Ovary (tissue), 7 donors: ENCODE measurements at regions not wholly inside any gene's neighbourhood (a gene's known extent, or its start where the extent isn't known, plus 50 kb on each side); places are given as distances from the start of the nearest gene placed in this dataset.

Experiments used
- DNase-seq, 5 donors: peaks; one replicate each; pipeline ENCODE4 v3.0.0-alpha.2; 2019 to 2020
- H3K27ac ChIP-seq, 2 donors: fragments of 200-600 bp; one replicate each; pipeline versions ENCODE4 v1.5.1 to v1.8.0; 2019 to 2022
- H3K27me3 ChIP-seq: fragments of 200-600 bp; one replicate; pipeline ENCODE4 v1.8.0; 2022
- H3K36me3 ChIP-seq: fragments of 200-600 bp; sonication (generic); one replicate; pipeline ENCODE4 v1.5.1; 2019
- H3K4me1 ChIP-seq: one replicate; pipeline ENCODE4 v1.8.1; 2013; ENCODE audit warnings: mild to moderate bottlenecking, moderate library complexity; ENCODE audit not compliant: insufficient read depth
- H3K4me3 ChIP-seq: fragments of 200-600 bp; sonication (generic); one replicate; pipeline ENCODE4 v1.5.1; 2017
- H3K9me3 ChIP-seq, 2 donors: fragments of 200-600 bp in 1 of 2; sonication (generic) in 1 of 2; one replicate each; pipeline versions ENCODE4 v1.5.1 to v1.8.1; 2013 to 2019; ENCODE audit warnings: mild to moderate bottlenecking in 1 of 2, moderate library complexity in 1 of 2
- EP300 ChIP-seq: sonication (generic); formaldehyde crosslinking; IDR thresholded peaks from one replicate; pipeline ENCODE4 v1.6.1; 2017; ENCODE audit warnings: antibody characterized with exemption
- POLR2A ChIP-seq: fragments of 450-650 bp; IDR thresholded peaks from one replicate; pipeline ENCODE4 v1.6.1; 2017; ENCODE audit warnings: antibody characterized with exemption, mild to moderate bottlenecking, moderate library complexity
- WGBS, 3 donors: extraction: QIAGEN DNeasy Blood & Tissue Kit in 1 of 3; methylation state at CpG; one replicate each; pipeline versions ENCODE4 v1.1.5 to v1.1.7; 2013 to 2017; 5-methylcytosine and 5-hydroxymethylcytosine counted together
- intact Hi-C, 4 donors: fragments of 100-400 bp; cut with DNase I; formaldehyde crosslinking; loops; one replicate each; pipeline versions ENCODE4 v1.11.0 to v1.15.1; 2022 to 2023
- TF ChIP-seq, protein P1 (sequence below), 3 donors: fragments of 450-650 bp in 2 of 3; fragments of 200-600 bp in 1 of 3; IDR thresholded peaks; one replicate each; pipeline versions ENCODE4 v1.5.1 to v1.8.0; 2016 to 2022; ENCODE audit warnings: antibody characterized with exemption in 3 of 3, mild to moderate bottlenecking in 1 of 3
- donor health status: DM: no; HTN: no; CAD: no; lungs with moderate emphysema.
- donor health status: DM: no; HTN: no; CAD: no.
- donor health status: Bipolar disorder and iron deficiency.
- donor health status: DM: no; HTN: no; CAD: no.
- donor health status: DM: yes; HTN: yes; CAD: no.

DNA sequence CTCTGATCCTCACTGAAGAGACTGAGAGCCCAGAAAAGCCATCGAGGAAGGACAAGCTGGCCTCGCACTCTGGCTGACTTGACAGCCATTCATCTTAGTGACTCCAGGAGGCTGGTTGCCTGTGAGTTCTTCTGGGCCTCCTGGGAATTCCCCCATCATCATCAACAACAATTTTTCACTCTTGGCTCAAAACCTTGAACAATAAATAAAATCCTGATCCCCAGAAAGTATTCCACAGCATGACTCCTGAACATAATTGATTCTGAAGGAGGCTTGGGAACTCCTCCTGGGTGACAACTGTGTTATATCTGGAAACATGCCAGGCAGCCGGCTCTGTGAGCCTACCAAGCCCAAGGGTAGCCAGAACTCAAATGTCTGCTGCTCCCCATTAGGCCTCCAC, 188.6 kb downstream of the SHQ1 start:
- no peak overlapping the region for H3K27ac ChIP-seq
- TF ChIP-seq POLR2A, result no peak
- TF ChIP-seq, protein P1, sequence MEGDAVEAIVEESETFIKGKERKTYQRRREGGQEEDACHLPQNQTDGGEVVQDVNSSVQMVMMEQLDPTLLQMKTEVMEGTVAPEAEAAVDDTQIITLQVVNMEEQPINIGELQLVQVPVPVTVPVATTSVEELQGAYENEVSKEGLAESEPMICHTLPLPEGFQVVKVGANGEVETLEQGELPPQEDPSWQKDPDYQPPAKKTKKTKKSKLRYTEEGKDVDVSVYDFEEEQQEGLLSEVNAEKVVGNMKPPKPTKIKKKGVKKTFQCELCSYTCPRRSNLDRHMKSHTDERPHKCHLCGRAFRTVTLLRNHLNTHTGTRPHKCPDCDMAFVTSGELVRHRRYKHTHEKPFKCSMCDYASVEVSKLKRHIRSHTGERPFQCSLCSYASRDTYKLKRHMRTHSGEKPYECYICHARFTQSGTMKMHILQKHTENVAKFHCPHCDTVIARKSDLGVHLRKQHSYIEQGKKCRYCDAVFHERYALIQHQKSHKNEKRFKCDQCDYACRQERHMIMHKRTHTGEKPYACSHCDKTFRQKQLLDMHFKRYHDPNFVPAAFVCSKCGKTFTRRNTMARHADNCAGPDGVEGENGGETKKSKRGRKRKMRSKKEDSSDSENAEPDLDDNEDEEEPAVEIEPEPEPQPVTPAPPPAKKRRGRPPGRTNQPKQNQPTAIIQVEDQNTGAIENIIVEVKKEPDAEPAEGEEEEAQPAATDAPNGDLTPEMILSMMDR (IDR thresholded peaks at IDR 0.05), result no peak
- no peak for TF ChIP-seq EP300
- DNase-seq, result no peak
- H3K36me3 ChIP-seq, result no peaks in the 10 kb centered on the region
- intact Hi-C loops, result no loop called here
- H3K9me3 ChIP-seq, result no peaks in the 10 kb centered on the region
- H3K4me1 ChIP-seq, result peaks cover 4% of the 10 kb centered on the region
- no peaks in the 10 kb centered on the region for H3K27me3 ChIP-seq
- WGBS, 3 donors, result 50 to 69% (median 59%) methylated on average over 3 of the region's 3 CpGs
- H3K4me3 ChIP-seq, result no peak overlapping the region

DNA sequence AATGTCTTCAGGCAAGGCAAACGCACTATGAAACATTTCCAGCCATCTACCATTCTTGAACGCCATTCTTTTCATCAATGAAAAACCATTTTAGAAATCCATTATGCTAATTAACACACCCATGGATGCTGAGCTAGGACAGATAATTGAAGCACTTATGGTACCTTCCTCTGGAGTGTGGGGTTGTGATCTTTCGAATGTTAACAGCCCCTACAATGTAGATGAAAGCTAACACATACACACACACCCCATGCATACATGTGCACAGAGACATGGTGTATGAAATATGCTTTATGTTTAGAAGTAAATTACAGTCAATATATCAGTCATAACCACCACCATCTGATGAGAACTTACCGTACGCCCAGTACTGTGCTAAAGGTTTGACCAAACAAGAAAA, 189.1 kb downstream of the SHQ1 start:
- intact Hi-C loops, result no loop called here
- no peaks in the 10 kb centered on the region for H3K27me3 ChIP-seq
- peaks cover 4% of the 10 kb centered on the region for H3K4me1 ChIP-seq
- H3K36me3 ChIP-seq, result no peaks in the 10 kb centered on the region
- no peak overlapping the region for H3K27ac ChIP-seq
- TF ChIP-seq, protein P1 (IDR thresholded peaks at IDR 0.05), result no peak
- TF ChIP-seq EP300 (no peak), POLR2A (no peak)
- no peak overlapping the region for H3K4me3 ChIP-seq
- H3K9me3 ChIP-seq, result no peaks in the 10 kb centered on the region
- no peak for DNase-seq
- 92 to 95% (median 95%) methylated on average over 5 of the region's 5 CpGs for WGBS, 3 donors

DNA sequence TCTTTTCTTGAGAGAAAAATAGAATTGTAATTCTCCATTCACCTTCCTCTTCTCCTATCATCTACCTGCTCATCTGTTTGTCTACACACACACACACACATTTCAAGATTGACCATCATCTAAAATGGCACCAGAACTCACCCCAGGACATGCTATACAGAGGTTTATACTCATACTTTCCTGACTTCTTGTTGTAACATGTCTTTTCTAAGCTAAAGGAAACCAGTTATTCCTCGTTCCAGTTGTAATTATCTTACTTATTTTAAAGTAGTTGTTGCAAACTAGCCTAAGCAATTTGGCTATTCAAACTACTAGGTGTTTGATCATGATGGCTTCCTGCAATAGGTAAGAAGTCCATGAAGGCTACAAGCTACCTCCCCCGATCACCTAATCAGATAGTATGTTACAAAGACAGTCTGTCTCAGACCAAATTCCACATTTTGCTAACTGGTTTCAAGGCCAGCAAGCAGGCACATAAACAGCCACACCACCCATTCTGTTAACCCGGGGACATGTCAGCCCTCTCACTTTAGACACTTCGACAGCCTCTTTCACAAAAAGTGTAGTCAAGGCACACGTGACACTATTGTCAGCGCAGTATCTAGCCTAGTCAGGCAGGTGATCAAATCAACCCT, 189.7 kb downstream of the SHQ1 start:
- Histone ChIP-seq H3K4me1 (peaks cover 4% of the 10 kb centered on the region), H3K36me3 (no peaks in the 10 kb centered on the region), H3K27me3 (no peaks in the 10 kb centered on the region), H3K4me3 (no peak overlapping the region), H3K9me3 (no peaks in the 10 kb centered on the region), H3K27ac (no peak overlapping the region)
- TF ChIP-seq POLR2A, result no peak
- TF ChIP-seq, protein P1 (IDR thresholded peaks at IDR 0.05), result no peak
- WGBS, 3 donors, result 92 to 96% (median 92%) methylated on average over 6 of the region's 6 CpGs
- DNase-seq, result no peak
- intact Hi-C loops, result no loop called here

DNA sequence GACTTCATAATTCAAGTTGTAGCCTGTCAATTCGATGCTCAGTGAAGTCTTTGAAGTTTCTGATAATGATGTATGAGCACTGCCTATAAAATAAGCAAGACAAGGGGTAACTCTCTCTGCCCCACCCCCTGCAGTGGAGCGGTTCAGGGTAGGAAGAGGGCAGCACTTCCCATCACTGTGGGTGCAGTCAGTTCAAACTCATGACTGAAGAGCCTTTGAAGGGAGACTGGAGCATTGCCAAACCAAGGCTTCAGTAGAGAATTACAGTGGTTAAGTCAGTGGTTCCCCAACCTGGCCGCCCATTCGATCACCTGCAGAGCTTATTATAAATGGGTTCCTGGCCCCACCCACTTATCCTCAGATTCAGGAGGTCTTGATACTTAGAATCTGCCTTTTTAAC, 190.6 kb downstream of the SHQ1 start:
- no peaks in the 10 kb centered on the region for H3K27me3 ChIP-seq
- H3K4me1 ChIP-seq, result peaks cover 4% of the 10 kb centered on the region
- no peak for DNase-seq
- intact Hi-C loops, result no loop called here
- no peak overlapping the region for H3K27ac ChIP-seq
- no peak overlapping the region for H3K4me3 ChIP-seq
- TF ChIP-seq EP300 (no peak), POLR2A (no peak)
- TF ChIP-seq, protein P1 (IDR thresholded peaks at IDR 0.05), result no peak
- 76 to 90% (median 77%) methylated on average over 4 of the region's 4 CpGs for WGBS, 3 donors
- H3K36me3 ChIP-seq, result no peaks in the 10 kb centered on the region
- H3K9me3 ChIP-seq, result no peaks in the 10 kb centered on the region
